Transverse colon (tissue), 3 donors: ENCODE measurements at regions not wholly inside any gene's neighbourhood (a gene's known extent, or its start where the extent isn't known, plus 50 kb on each side); places are given as distances from the start of the nearest gene placed in this dataset.

Experiments
- POLR2A ChIP-seq: fragments of 450-650 bp; IDR thresholded peaks from one replicate; pipeline ENCODE4 v1.6.1; 2016; ENCODE audit warnings: antibody characterized with exemption, mild to moderate bottlenecking, moderate library complexity
- TF ChIP-seq, protein P1 (sequence below), 5 experiments: fragments of 200-600 bp in 3 of 5; fragments of 450-650 bp in 2 of 5; sonication (generic) in 3 of 5; IDR thresholded peaks; 1 replicate in 2 of 5; 2 replicates in 3 of 5; pipeline ENCODE4 v1.5.1; 2016 to 2017; ENCODE audit warnings: antibody characterized with exemption in 5 of 5, inconsistent platforms in 3 of 5, mild to moderate bottlenecking in 2 of 5, moderate library complexity in 1 of 5

- TF ChIP-seq POLR2A: no peak
- TF ChIP-seq, protein P1, sequence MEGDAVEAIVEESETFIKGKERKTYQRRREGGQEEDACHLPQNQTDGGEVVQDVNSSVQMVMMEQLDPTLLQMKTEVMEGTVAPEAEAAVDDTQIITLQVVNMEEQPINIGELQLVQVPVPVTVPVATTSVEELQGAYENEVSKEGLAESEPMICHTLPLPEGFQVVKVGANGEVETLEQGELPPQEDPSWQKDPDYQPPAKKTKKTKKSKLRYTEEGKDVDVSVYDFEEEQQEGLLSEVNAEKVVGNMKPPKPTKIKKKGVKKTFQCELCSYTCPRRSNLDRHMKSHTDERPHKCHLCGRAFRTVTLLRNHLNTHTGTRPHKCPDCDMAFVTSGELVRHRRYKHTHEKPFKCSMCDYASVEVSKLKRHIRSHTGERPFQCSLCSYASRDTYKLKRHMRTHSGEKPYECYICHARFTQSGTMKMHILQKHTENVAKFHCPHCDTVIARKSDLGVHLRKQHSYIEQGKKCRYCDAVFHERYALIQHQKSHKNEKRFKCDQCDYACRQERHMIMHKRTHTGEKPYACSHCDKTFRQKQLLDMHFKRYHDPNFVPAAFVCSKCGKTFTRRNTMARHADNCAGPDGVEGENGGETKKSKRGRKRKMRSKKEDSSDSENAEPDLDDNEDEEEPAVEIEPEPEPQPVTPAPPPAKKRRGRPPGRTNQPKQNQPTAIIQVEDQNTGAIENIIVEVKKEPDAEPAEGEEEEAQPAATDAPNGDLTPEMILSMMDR (IDR thresholded peaks at IDR 0.05): no peak
These were observed 206.0 kb upstream of the CHORDC1 start for GRCh38 chr11:90428836-90429235.
